ENCODE measurements at regions not wholly inside any gene's neighbourhood (a gene's known extent, or its start where the extent isn't known, plus 50 kb on each side); places are given as distances from the start of the nearest gene placed in this dataset.

- no peak for TF ChIP-seq CTCF (IDR thresholded peaks at IDR 0.05)
- TF ChIP-seq POLR2A (IDR thresholded peaks at IDR 0.05) = no peak
These were observed 137.4 kb downstream of the INHBB start for GRCh38 chr2:120483355-120483754.
